Keratinocyte (primary cell): ENCODE measurements at regions not wholly inside any gene's neighbourhood (a gene's known extent, or its start where the extent isn't known, plus 50 kb on each side); places are given as distances from the start of the nearest gene placed in this dataset.

Source experiments
- DNase-seq: peaks from one replicate; pipeline ENCODE4 v3.0.0-alpha.2; 2011; ENCODE audit warnings: low read depth, missing footprints, low spot score
- FAIRE-seq: peaks from 2 replicates; lab custom pipeline; 2011; peaks lifted over from hg19 to GRCh38; lab: Jason Lieb, UNC
- H2AFZ ChIP-seq: 2 replicates; pipeline ENCODE4 v1.6.0; 2012; ENCODE audit warnings: low read length, control low read depth, inconsistent platforms; ENCODE audit not compliant: control insufficient read depth
- H3K27ac ChIP-seq: 2 replicates; pipeline ENCODE4 v1.5.1; 2011; ENCODE audit warnings: low read length; ENCODE audit not compliant: control insufficient read depth, insufficient read depth
- H3K27me3 ChIP-seq: 3 replicates; pipeline ENCODE4 v1.6.0; 2011; ENCODE audit warnings: low read length; ENCODE audit not compliant: control insufficient read depth, insufficient read depth; ENCODE audit errors: extremely low read depth
- H3K36me3 ChIP-seq, 2 experiments: 2 replicates in 1 of 2; 3 replicates in 1 of 2; pipeline ENCODE4 v1.5.1; 2011; ENCODE audit warnings: low read length in 2 of 2, mild to moderate bottlenecking in 1 of 2; ENCODE audit not compliant: control insufficient read depth in 2 of 2, insufficient read depth in 2 of 2; ENCODE audit errors: extremely low read depth in 1 of 2
- H3K4me1 ChIP-seq: 3 replicates; pipeline ENCODE4 v1.5.1; 2011; ENCODE audit warnings: low read length; ENCODE audit not compliant: control insufficient read depth, insufficient read depth; ENCODE audit errors: extremely low read depth
- H3K4me2 ChIP-seq: 3 replicates; pipeline ENCODE4 v1.6.0; 2011; ENCODE audit warnings: low read depth, low read length; ENCODE audit not compliant: control insufficient read depth, insufficient read depth; ENCODE audit errors: extremely low read depth
- H3K4me3 ChIP-seq, 3 experiments: fragments of 200-600 bp in 1 of 3; sonication (generic) in 1 of 3; 2 replicates in 2 of 3; 3 replicates in 1 of 3; pipeline ENCODE4 v1.5.1; 2011 to 2016; ENCODE audit warnings: low read length in 3 of 3, mild to moderate bottlenecking in 3 of 3, control low read depth in 2 of 3, inconsistent platforms in 1 of 3, low read depth in 1 of 3, mixed read lengths in 1 of 3, mixed run types in 1 of 3, moderate library complexity in 1 of 3; ENCODE audit not compliant: control insufficient read depth in 2 of 3, insufficient read depth in 2 of 3; ENCODE audit errors: extremely low read depth in 1 of 3
- H3K79me2 ChIP-seq: 2 replicates; pipeline ENCODE4 v1.6.0; 2012; ENCODE audit warnings: low read length; ENCODE audit not compliant: control insufficient read depth, insufficient read depth
- H3K9ac ChIP-seq: 3 replicates; pipeline ENCODE4 v1.6.0; 2011; ENCODE audit warnings: low read length; ENCODE audit not compliant: control insufficient read depth, insufficient read depth; ENCODE audit errors: extremely low read depth
- H3K9me1 ChIP-seq: 3 replicates; pipeline ENCODE4 v1.6.0; 2011; ENCODE audit warnings: low read length; ENCODE audit not compliant: control insufficient read depth, insufficient read depth; ENCODE audit errors: extremely low read depth
- H3K9me3 ChIP-seq: 2 replicates; pipeline ENCODE4 v1.5.1; 2012; ENCODE audit warnings: low read depth, low read length; ENCODE audit not compliant: control insufficient read depth
- H4K20me1 ChIP-seq: 3 replicates; pipeline ENCODE4 v1.6.0; 2011; ENCODE audit warnings: low read length; ENCODE audit not compliant: control insufficient read depth, insufficient read depth; ENCODE audit errors: extremely low read depth
- EZH2 ChIP-seq: IDR thresholded peaks from one replicate; pipeline ENCODE4 v1.6.1; 2012; ENCODE audit warnings: inconsistent platforms, mild to moderate bottlenecking, low read length, moderate library complexity
- dilution Hi-C: fragments of 300-500 bp; cut with MboI; formaldehyde crosslinking; loops from one replicate; pipeline ENCODE4 v1.7.0; 2020; ENCODE audit warnings: low sequenced_read_pairs; ENCODE audit not compliant: extremely low pct_ligation_motif_present
- TF ChIP-seq, protein P1 (sequence below), 3 experiments: IDR thresholded peaks in 1 of 3; conservative IDR thresholded peaks in 1 of 3; optimal IDR thresholded peaks in 1 of 3; 2 replicates in 2 of 3; 3 replicates in 1 of 3; pipeline versions ENCODE3 to v1.5.1; 2011; ENCODE audit warnings: low read length in 3 of 3, mild to moderate bottlenecking in 3 of 3, moderate library complexity in 2 of 3, control low read depth in 1 of 3, inconsistent platforms in 1 of 3; ENCODE audit not compliant: insufficient read depth in 2 of 3; ENCODE audit errors: extremely low read depth in 1 of 3

DNA sequence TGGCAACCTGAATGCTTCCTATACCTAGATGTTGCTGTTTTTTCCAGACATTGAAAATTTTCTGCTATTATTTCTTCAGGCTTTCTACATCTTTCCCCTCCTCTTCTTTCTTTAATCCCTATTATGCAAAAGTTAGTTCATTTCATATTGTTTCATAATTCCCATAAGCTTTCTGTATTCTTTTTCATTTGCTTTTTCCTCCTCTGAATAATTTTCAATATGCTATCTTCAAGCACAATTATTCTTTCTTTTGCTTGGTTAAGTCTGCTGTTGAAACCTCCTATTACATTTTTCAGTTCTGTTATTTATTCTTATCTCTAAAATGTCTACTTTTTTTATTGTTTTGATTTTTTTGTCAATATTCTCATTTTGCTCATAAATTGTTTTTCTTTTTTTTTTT, 947.1 kb upstream of the MIR17HG start:
- no peak for FAIRE-seq
- H3K9me1 ChIP-seq, result no peaks in the 10 kb centered on the region
- dilution Hi-C loops, result no loop called here

DNA sequence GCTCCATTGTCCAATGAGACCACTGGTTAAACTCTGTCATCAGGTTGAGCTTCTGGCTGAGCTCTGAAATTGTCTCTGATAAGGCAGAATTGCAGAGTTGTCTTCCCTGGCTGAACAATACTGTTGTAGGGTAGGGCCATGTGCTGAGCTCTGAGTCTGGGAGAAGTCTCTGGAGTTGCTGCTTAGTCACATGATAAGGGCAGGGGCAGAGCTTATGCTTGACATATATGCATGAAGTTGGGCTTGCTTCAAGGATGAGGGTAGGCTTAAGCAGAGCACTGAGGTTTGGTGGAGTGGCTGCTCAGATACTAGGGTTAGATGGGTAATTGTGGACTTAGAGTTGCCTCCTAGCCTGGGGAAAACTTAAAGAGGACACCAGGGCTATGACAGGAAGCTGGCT, 946.3 kb upstream of the MIR17HG start:
- Histone ChIP-seq H3K9ac (no peak overlapping the region), H3K79me2 (no peaks in the 10 kb centered on the region), H3K27me3 (no peaks in the 10 kb centered on the region), H3K4me3 (no peak overlapping the region), H4K20me1 (no peaks in the 10 kb centered on the region), H3K36me3 (no peaks in the 10 kb centered on the region), H3K9me1 (no peaks in the 10 kb centered on the region), H2AFZ (peak overlapping the region; percentile 2), H3K4me1 (no peaks in the 10 kb centered on the region), H3K27ac (no peak overlapping the region), H3K4me2 (no peak overlapping the region), H3K9me3 (no peaks in the 10 kb centered on the region)
- TF ChIP-seq, protein P1, sequence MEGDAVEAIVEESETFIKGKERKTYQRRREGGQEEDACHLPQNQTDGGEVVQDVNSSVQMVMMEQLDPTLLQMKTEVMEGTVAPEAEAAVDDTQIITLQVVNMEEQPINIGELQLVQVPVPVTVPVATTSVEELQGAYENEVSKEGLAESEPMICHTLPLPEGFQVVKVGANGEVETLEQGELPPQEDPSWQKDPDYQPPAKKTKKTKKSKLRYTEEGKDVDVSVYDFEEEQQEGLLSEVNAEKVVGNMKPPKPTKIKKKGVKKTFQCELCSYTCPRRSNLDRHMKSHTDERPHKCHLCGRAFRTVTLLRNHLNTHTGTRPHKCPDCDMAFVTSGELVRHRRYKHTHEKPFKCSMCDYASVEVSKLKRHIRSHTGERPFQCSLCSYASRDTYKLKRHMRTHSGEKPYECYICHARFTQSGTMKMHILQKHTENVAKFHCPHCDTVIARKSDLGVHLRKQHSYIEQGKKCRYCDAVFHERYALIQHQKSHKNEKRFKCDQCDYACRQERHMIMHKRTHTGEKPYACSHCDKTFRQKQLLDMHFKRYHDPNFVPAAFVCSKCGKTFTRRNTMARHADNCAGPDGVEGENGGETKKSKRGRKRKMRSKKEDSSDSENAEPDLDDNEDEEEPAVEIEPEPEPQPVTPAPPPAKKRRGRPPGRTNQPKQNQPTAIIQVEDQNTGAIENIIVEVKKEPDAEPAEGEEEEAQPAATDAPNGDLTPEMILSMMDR (optimal IDR thresholded peaks at IDR 0.05 in 1 of 3, IDR thresholded peaks at IDR 0.05 in 1 of 3, conservative IDR thresholded peaks at IDR 0.05 in 1 of 3; ENCODE audit: extremely low read depth in 1 of 3, insufficient read depth in 2 of 3, low read length in 3 of 3), result no peak
- TF ChIP-seq EZH2, result no peak
- FAIRE-seq (no peak), DNase-seq (no peak)
- dilution Hi-C loops, result no loop called here

More for the DNA sequence above, 947.1 kb upstream of the MIR17HG start:
- Histone ChIP-seq H3K27ac (no peak overlapping the region), H2AFZ (no peak overlapping the region), H3K9me3 (no peaks in the 10 kb centered on the region), H3K36me3 (no peaks in the 10 kb centered on the region), H3K27me3 (no peaks in the 10 kb centered on the region), H3K4me1 (no peaks in the 10 kb centered on the region), H4K20me1 (no peaks in the 10 kb centered on the region), H3K4me2 (no peak overlapping the region), H3K9ac (no peak overlapping the region), H3K79me2 (no peaks in the 10 kb centered on the region), H3K4me3 (no peak overlapping the region)
- TF ChIP-seq EZH2, result no peak
- TF ChIP-seq, protein P1 (optimal IDR thresholded peaks at IDR 0.05 in 1 of 3, IDR thresholded peaks at IDR 0.05 in 1 of 3, conservative IDR thresholded peaks at IDR 0.05 in 1 of 3; ENCODE audit: extremely low read depth in 1 of 3, insufficient read depth in 2 of 3, low read length in 3 of 3), result no peak
- DNase-seq, result no peak
